Testis (tissue), 2 donors: ENCODE measurements at regions not wholly inside any gene's neighbourhood (a gene's known extent, or its start where the extent isn't known, plus 50 kb on each side); places are given as distances from the start of the nearest gene placed in this dataset.

Source experiments
- DNase-seq: peaks from one replicate; pipeline ENCODE4 v3.0.0-alpha.2; 2019
- H3K27ac ChIP-seq, 2 donors: fragments of 200-600 bp; sonication (generic); one replicate each; pipeline ENCODE4 v1.5.1; 2019
- H3K27me3 ChIP-seq: fragments of 200-600 bp; sonication (generic); one replicate; pipeline ENCODE4 v1.5.1; 2019
- H3K36me3 ChIP-seq: fragments of 200-600 bp; sonication (generic); one replicate; pipeline ENCODE4 v1.5.1; 2017; ENCODE audit warnings: low read depth; ENCODE audit errors: missing control alignments
- H3K4me1 ChIP-seq: fragments of 200-600 bp; sonication (generic); one replicate; pipeline ENCODE4 v1.5.1; 2019
- H3K4me3 ChIP-seq, 2 donors: fragments of 200-600 bp; sonication (generic); one replicate each; pipeline ENCODE4 v1.5.1; 2017 to 2019
- H3K9me3 ChIP-seq: fragments of 200-600 bp; sonication (generic); one replicate; pipeline ENCODE4 v1.5.1; 2017
- POLR2A ChIP-seq: fragments of 450-650 bp; IDR thresholded peaks from one replicate; pipeline ENCODE4 v1.6.1; 2017; ENCODE audit warnings: antibody characterized with exemption, mild to moderate bottlenecking, moderate library complexity
- WGBS, 2 donors: methylation state at CpG; one replicate each; pipeline ENCODE4 v1.1.5; 2018; 5-methylcytosine and 5-hydroxymethylcytosine counted together
- intact Hi-C: fragments of 100-400 bp; cut with DNase I; formaldehyde crosslinking; loops from one replicate; pipeline ENCODE4 v1.15.1; 2023; ENCODE audit warnings: low total_unique reads
- TF ChIP-seq, protein P1 (sequence below), 3 experiments: fragments of 450-650 bp in 2 of 3; fragments of 200-600 bp in 1 of 3; sonication (generic) in 1 of 3; IDR thresholded peaks; one replicate each; pipeline ENCODE4 v1.5.1; 2016 to 2019; ENCODE audit warnings: antibody characterized with exemption in 3 of 3, mild to moderate bottlenecking in 2 of 3, moderate library complexity in 1 of 3

DNA sequence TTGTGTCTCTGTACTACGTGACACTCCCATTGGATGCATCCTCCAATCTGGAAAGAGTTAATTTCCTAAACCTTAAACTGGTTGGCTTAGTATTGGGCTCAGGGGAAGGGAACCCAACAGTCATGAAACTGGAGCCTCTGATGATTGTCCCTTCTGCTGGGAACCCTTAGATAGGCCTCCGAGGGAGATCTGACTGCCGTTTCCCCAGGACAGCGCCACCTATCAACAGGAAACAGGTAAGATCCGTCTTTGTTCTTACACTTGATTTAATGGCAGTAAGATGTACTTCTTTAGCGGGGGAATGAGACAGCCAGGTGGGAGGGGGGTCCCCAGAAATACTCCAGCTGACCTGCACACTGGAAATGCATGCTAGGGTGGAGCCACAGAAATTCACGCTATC is 1749.6 kb downstream of the SI start:
- Histone ChIP-seq H3K9me3 (no peaks in the 10 kb centered on the region), H3K4me3 (no peak overlapping the region), H3K27me3 (no peaks in the 10 kb centered on the region), H3K4me1 (no peaks in the 10 kb centered on the region), H3K27ac (no peak overlapping the region), H3K36me3 (no peaks in the 10 kb centered on the region)
- intact Hi-C loops: no loop called here
- TF ChIP-seq, protein P1, sequence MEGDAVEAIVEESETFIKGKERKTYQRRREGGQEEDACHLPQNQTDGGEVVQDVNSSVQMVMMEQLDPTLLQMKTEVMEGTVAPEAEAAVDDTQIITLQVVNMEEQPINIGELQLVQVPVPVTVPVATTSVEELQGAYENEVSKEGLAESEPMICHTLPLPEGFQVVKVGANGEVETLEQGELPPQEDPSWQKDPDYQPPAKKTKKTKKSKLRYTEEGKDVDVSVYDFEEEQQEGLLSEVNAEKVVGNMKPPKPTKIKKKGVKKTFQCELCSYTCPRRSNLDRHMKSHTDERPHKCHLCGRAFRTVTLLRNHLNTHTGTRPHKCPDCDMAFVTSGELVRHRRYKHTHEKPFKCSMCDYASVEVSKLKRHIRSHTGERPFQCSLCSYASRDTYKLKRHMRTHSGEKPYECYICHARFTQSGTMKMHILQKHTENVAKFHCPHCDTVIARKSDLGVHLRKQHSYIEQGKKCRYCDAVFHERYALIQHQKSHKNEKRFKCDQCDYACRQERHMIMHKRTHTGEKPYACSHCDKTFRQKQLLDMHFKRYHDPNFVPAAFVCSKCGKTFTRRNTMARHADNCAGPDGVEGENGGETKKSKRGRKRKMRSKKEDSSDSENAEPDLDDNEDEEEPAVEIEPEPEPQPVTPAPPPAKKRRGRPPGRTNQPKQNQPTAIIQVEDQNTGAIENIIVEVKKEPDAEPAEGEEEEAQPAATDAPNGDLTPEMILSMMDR (IDR thresholded peaks at IDR 0.05): no peak
- no peak for TF ChIP-seq POLR2A
- no peak for DNase-seq
- 72 to 78% methylated on average over 6 to 7 of the region's 7 CpGs for WGBS, 2 donors

GRCh38 chr3:163327086-163327485 is 1751.2 kb downstream of the SI start:
- 62 to 65% methylated on average over 2 of the region's 2 CpGs for WGBS, 2 donors
- DNase-seq: no peak

GRCh38 chr3:163315786-163316185 is 1762.5 kb downstream of the SI start:
- Histone ChIP-seq H3K4me1 (no peaks in the 10 kb centered on the region), H3K36me3 (no peaks in the 10 kb centered on the region), H3K27me3 (no peaks in the 10 kb centered on the region), H3K27ac (no peak overlapping the region), H3K9me3 (no peaks in the 10 kb centered on the region), H3K4me3 (no peak overlapping the region)
- intact Hi-C loops: no loop called here
- TF ChIP-seq, protein P1 (IDR thresholded peaks at IDR 0.05): no peak
- TF ChIP-seq POLR2A: no peak
- no peak for DNase-seq

More at GRCh38 chr3:163327086-163327485, 1751.2 kb downstream of the SI start:
- Histone ChIP-seq H3K9me3 (no peaks in the 10 kb centered on the region), H3K27ac (no peak overlapping the region), H3K27me3 (no peaks in the 10 kb centered on the region), H3K4me1 (no peaks in the 10 kb centered on the region), H3K36me3 (no peaks in the 10 kb centered on the region), H3K4me3 (no peak overlapping the region)
- no peak for TF ChIP-seq POLR2A
- TF ChIP-seq, protein P1 (IDR thresholded peaks at IDR 0.05): no peak
- intact Hi-C loops: no loop called here

- WGBS, 2 donors: 96% methylated on average over 2 of the region's 2 CpGs
- no peaks in the 10 kb centered on the region for H3K36me3 ChIP-seq
- intact Hi-C loops: no loop called here
- TF ChIP-seq, protein P1 (IDR thresholded peaks at IDR 0.05): no peak
- no peak for TF ChIP-seq POLR2A
- no peaks in the 10 kb centered on the region for H3K4me1 ChIP-seq
- H3K27ac ChIP-seq: no peak overlapping the region
- no peak overlapping the region for H3K4me3 ChIP-seq
- H3K27me3 ChIP-seq: no peaks in the 10 kb centered on the region
- no peaks in the 10 kb centered on the region for H3K9me3 ChIP-seq
- no peak for DNase-seq
These were observed 1771.9 kb downstream of the SI start for GRCh38 chr3:163306405-163306804.

DNA sequence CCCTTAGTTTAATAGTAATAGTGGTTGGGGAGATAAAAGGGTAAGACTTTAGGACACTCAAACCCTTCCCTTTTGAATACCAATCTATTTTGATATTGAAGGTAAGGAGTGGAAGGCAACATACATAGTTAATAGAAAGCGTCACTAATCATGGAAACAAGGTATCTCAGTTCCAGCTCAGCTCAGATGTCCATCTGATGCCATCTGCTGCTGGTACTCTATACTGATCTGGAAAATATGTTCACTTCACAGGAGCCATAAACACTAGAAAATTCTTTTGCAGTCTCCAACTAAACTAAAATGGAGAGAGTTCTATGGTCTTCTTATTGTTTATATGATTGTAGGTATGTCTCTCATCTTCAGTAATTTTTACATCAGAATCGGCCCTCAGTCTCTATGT is 1777.1 kb downstream of the OTOL1 start:
- intact Hi-C loops: no loop called here

More for the DNA sequence above, 1777.1 kb downstream of the OTOL1 start:
- Histone ChIP-seq H3K36me3 (no peaks in the 10 kb centered on the region), H3K4me1 (no peaks in the 10 kb centered on the region), H3K27ac (no peak overlapping the region), H3K9me3 (no peaks in the 10 kb centered on the region), H3K27me3 (no peaks in the 10 kb centered on the region), H3K4me3 (no peak overlapping the region)
- no peak for DNase-seq
- WGBS, 2 donors: 83 to 86% methylated on average over 2 of the region's 2 CpGs
- TF ChIP-seq, protein P1 (IDR thresholded peaks at IDR 0.05): no peak
- TF ChIP-seq POLR2A: no peak
